Panc1 (cell line): ENCODE measurements at regions not wholly inside any gene's neighbourhood (a gene's known extent, or its start where the extent isn't known, plus 50 kb on each side); places are given as distances from the start of the nearest gene placed in this dataset.

Source experiments
- CTCF ChIP-seq: fragments of 450-650 bp; IDR thresholded peaks from 2 replicates; pipeline ENCODE4 v1.5.1; 2017; ENCODE audit warnings: mild to moderate bottlenecking
- POLR2AphosphoS5 ChIP-seq: IDR thresholded peaks from 2 replicates; pipeline ENCODE4 v1.6.1; 2012; ENCODE audit warnings: mild to moderate bottlenecking, low read depth, low read length, moderate library complexity
- REST ChIP-seq, 2 experiments: IDR thresholded peaks; 2 replicates each; pipeline ENCODE4 v1.6.1; 2011 to 2012; ENCODE audit warnings: low read depth in 2 of 2, control low read depth in 1 of 2, low read length in 1 of 2, mild to moderate bottlenecking in 1 of 2, moderate library complexity in 1 of 2; ENCODE audit not compliant: insufficient read depth in 1 of 2
- SIN3A ChIP-seq: IDR thresholded peaks from 2 replicates; pipeline ENCODE4 v1.6.1; 2012; ENCODE audit warnings: low read depth, mild to moderate bottlenecking, low read length, moderate library complexity, borderline replicate concordance; ENCODE audit not compliant: insufficient read depth
- TCF7L2 ChIP-seq: IDR thresholded peaks from 2 replicates; pipeline ENCODE4 v1.6.1; 2011; ENCODE audit warnings: mild to moderate bottlenecking, low read depth, low read length, inconsistent platforms

DNA sequence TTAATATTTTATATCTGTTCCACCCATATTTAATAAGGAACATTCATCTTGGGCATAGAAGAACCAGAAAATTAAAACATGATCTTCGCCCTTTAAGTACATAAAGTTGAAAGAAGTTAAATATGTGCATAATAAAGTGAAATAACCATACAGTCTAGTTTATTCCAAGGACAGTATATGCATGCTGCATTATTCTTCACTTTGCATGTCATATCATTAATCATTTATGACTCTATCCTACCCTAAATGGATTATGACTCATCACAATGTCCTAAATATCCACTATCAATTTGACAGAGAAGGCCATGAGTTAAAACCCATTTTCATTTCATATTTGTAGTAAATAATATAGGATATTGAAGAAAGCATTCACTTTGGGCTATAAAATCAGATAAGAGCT, 576.5 kb upstream of the GNPDA2 start:
- TF ChIP-seq CTCF (no peak), REST (IDR thresholded peaks at IDR 0.05; ENCODE audit: insufficient read depth in 1 of 2, low read depth in 2 of 2, low read length in 1 of 2) (no peak), POLR2AphosphoS5 (no peak), TCF7L2 (no peak), SIN3A (no peak)
